ENCODE measurements at regions not wholly inside any gene's neighbourhood (a gene's known extent, or its start where the extent isn't known, plus 50 kb on each side); places are given as distances from the start of the nearest gene placed in this dataset.

- intact Hi-C loops (cut with micrococcal nuclease; ENCODE audit: unreplicated experiment), result no loop called here
- Histone ChIP-seq H3K9me3 (no peaks in the 10 kb centered on the region), H3K4me3 (ENCODE audit: low read depth, low read length) (no peak overlapping the region), H3K4me1 (no peaks in the 10 kb centered on the region), H3K27me3 (replicated peaks; ENCODE audit: control insufficient read depth, insufficient read depth, low read length) (no peaks in the 10 kb centered on the region), H3K36me3 (ENCODE audit: control insufficient read depth, insufficient read depth, low read length) (no peaks in the 10 kb centered on the region)
- BruUV-seq (replicated peaks), result no TSS peak
- H3K4me1 Mint-ChIP-seq (ENCODE audit: low read depth, unreplicated experiment), result no peaks in the 10 kb centered on the region
- H3K27me3 Mint-ChIP-seq (ENCODE audit: insufficient read depth, unreplicated experiment), result no peaks in the 10 kb centered on the region
- H3K4me3 Mint-ChIP-seq (ENCODE audit: unreplicated experiment), result no peak overlapping the region
- no peaks in the 10 kb centered on the region for H3K9me3 Mint-ChIP-seq (ENCODE audit: unreplicated experiment)
- ChIA-PET CTCF (no interaction called here), POLR2A (no interaction called here)
- no peaks in the 10 kb centered on the region for H3K36me3 Mint-ChIP-seq (ENCODE audit: insufficient read depth, unreplicated experiment)
- no peak overlapping the region for H3K27ac Mint-ChIP-seq (ENCODE audit: unreplicated experiment)
- TF ChIP-seq, protein P1, sequence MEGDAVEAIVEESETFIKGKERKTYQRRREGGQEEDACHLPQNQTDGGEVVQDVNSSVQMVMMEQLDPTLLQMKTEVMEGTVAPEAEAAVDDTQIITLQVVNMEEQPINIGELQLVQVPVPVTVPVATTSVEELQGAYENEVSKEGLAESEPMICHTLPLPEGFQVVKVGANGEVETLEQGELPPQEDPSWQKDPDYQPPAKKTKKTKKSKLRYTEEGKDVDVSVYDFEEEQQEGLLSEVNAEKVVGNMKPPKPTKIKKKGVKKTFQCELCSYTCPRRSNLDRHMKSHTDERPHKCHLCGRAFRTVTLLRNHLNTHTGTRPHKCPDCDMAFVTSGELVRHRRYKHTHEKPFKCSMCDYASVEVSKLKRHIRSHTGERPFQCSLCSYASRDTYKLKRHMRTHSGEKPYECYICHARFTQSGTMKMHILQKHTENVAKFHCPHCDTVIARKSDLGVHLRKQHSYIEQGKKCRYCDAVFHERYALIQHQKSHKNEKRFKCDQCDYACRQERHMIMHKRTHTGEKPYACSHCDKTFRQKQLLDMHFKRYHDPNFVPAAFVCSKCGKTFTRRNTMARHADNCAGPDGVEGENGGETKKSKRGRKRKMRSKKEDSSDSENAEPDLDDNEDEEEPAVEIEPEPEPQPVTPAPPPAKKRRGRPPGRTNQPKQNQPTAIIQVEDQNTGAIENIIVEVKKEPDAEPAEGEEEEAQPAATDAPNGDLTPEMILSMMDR (IDR thresholded peaks at IDR 0.05; ENCODE audit: insufficient read depth in 1 of 2, low read depth in 1 of 2, low read length in 1 of 2, severe bottlenecking in 1 of 2, unreplicated experiment in 1 of 2), result no peak
- DNase-seq, result no peak
Measured at GRCh38 chr3:27568393-27568792, 84.2 kb upstream of the SLC4A7 start.

GRCh38 chr3:27567251-27567650 is 83.1 kb upstream of the SLC4A7 start:
- H3K4me1 Mint-ChIP-seq (ENCODE audit: low read depth, unreplicated experiment), result no peaks in the 10 kb centered on the region
- H3K4me1 ChIP-seq, result no peaks in the 10 kb centered on the region
- TF ChIP-seq, protein P1 (IDR thresholded peaks at IDR 0.05; ENCODE audit: insufficient read depth in 1 of 2, low read depth in 1 of 2, low read length in 1 of 2, severe bottlenecking in 1 of 2, unreplicated experiment in 1 of 2), result no peak
- CTCF ChIA-PET, result no interaction called here
- H3K9me3 Mint-ChIP-seq (ENCODE audit: unreplicated experiment), result no peaks in the 10 kb centered on the region
- H3K27me3 ChIP-seq (replicated peaks; ENCODE audit: control insufficient read depth, insufficient read depth, low read length), result no peaks in the 10 kb centered on the region
- POLR2A ChIA-PET, result no interaction called here
- intact Hi-C loops (cut with micrococcal nuclease; ENCODE audit: unreplicated experiment), result no loop called here
- no peaks in the 10 kb centered on the region for H3K36me3 Mint-ChIP-seq (ENCODE audit: insufficient read depth, unreplicated experiment)
- no peaks in the 10 kb centered on the region for H3K9me3 ChIP-seq
- no peak overlapping the region for H3K4me3 Mint-ChIP-seq (ENCODE audit: unreplicated experiment)
- peak in 1 of 2 experiments; percentile 11 for DNase-seq
- H3K27me3 Mint-ChIP-seq (ENCODE audit: insufficient read depth, unreplicated experiment), result no peaks in the 10 kb centered on the region
- no peaks in the 10 kb centered on the region for H3K36me3 ChIP-seq (ENCODE audit: control insufficient read depth, insufficient read depth, low read length)
- H3K27ac Mint-ChIP-seq (ENCODE audit: unreplicated experiment), result no peak overlapping the region
- no TSS peak for BruUV-seq (replicated peaks)
- no peak overlapping the region for H3K4me3 ChIP-seq (ENCODE audit: low read depth, low read length)

GRCh38 chr3:27565201-27565852 is 81.1 kb upstream of the SLC4A7 start:
- POLR2A ChIA-PET, result no interaction called here
- Histone ChIP-seq H3K4me3 (ENCODE audit: low read depth, low read length) (no peak overlapping the region), H3K4me1 (no peaks in the 10 kb centered on the region), H3K9me3 (no peaks in the 10 kb centered on the region), H3K27me3 (replicated peaks; ENCODE audit: control insufficient read depth, insufficient read depth, low read length) (no peaks in the 10 kb centered on the region), H3K36me3 (ENCODE audit: control insufficient read depth, insufficient read depth, low read length) (no peaks in the 10 kb centered on the region)
- H3K4me3 Mint-ChIP-seq (ENCODE audit: unreplicated experiment), result no peak overlapping the region
- intact Hi-C loops (cut with micrococcal nuclease; ENCODE audit: unreplicated experiment), result no loop called here
- no peak for DNase-seq
- H3K27me3 Mint-ChIP-seq (ENCODE audit: insufficient read depth, unreplicated experiment), result no peaks in the 10 kb centered on the region
- no peaks in the 10 kb centered on the region for H3K9me3 Mint-ChIP-seq (ENCODE audit: unreplicated experiment)
- CTCF ChIA-PET, result no interaction called here
- BruUV-seq (replicated peaks), result no TSS peak
- H3K36me3 Mint-ChIP-seq (ENCODE audit: insufficient read depth, unreplicated experiment), result no peaks in the 10 kb centered on the region
- TF ChIP-seq, protein P1 (IDR thresholded peaks at IDR 0.05; ENCODE audit: insufficient read depth in 1 of 2, low read depth in 1 of 2, low read length in 1 of 2, severe bottlenecking in 1 of 2, unreplicated experiment in 1 of 2), result no peak
- H3K4me1 Mint-ChIP-seq (ENCODE audit: low read depth, unreplicated experiment), result no peaks in the 10 kb centered on the region
- H3K27ac Mint-ChIP-seq (ENCODE audit: unreplicated experiment), result peak overlapping the region; percentile 26

All from Caco-2 (cell line).